ENCODE measurements at regions not wholly inside any gene's neighbourhood (a gene's known extent, or its start where the extent isn't known, plus 50 kb on each side); places are given as distances from the start of the nearest gene placed in this dataset.

GRCh38 chr2:71905205-71905604, 242.5 kb downstream of the CYP26B1 start:
- H3K4me3 ChIP-seq (ENCODE audit: low read length): no peak overlapping the region
- no peak for DNase-seq (ENCODE audit: low read depth, low spot score)

DNA sequence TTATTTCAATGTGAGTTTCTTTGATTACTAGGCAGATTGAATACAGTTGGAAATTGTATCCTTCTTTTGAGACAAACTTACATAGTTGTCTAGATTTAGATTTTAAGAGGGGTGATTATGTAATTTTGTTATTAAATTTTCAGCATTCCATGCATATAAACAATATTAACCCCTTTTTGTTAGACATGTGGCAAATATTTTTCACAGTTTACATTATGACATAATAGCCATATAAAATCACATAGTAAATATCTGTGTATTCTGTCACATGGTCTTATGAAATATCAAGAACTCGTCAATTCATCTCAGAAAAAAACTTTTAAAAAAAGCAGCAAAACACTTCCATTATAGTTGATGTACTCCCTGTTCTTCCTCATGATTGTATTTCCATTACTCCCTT, 243.8 kb downstream of the CYP26B1 start:
- no peak overlapping the region for H3K4me3 ChIP-seq (ENCODE audit: low read length)
- no peak for DNase-seq (ENCODE audit: low read depth, low spot score)

- no peak overlapping the region for H3K4me3 ChIP-seq (ENCODE audit: low read length)
- DNase-seq (ENCODE audit: low read depth, low spot score): no peak
Measured at GRCh38 chr2:71901466-71901865, 246.2 kb downstream of the CYP26B1 start.

DNA sequence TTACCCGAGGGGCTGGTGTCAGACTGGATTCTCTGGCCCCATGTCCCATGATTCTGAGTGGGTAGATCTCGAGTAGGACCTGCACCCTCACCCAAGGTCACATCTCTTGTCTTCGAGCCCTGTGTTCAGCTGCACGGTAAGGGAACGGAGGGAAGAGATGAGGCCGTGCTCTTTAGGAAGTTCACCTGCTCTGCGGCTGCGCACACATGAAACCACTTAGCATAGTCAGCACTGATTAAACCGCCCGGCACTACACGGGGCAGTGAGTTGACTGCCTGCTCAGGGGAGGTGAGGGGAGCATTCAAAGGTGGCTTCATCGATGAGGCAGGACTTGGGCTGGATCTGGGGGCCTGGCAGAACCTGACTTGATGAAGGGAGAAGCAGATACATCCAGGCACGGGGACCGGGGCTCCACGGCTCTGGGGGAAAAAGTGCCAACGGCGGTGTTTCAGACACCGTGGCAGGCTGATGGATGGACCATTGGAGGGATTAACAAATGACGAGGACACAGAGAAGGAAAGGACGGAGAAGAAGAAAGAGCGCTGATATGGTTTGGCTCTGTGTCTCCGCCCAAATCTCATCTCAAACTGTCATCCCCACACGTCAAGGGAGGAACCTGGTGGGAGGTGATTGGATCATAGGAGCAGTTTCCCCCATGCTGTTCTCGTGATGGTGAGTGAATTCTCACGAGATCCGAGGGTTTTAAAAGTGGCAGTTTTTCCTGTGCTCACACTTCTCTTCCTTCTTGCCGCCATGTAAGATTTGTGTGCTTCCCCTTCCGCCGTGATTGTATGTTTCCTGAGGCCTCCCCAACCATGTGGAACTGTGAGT, 248.6 kb downstream of the CYP26B1 start:
- no peak overlapping the region for H3K4me3 ChIP-seq (ENCODE audit: low read length)
- DNase-seq (ENCODE audit: low read depth, low spot score): no peak

GRCh38 chr2:71898375-71898774, 249.3 kb downstream of the CYP26B1 start:
- DNase-seq (ENCODE audit: low read depth, low spot score): no peak
- no peak overlapping the region for H3K4me3 ChIP-seq (ENCODE audit: low read length)

- H3K4me3 ChIP-seq (ENCODE audit: low read length): no peak overlapping the region
- no peak for DNase-seq (ENCODE audit: low read depth, low spot score)
Measured at GRCh38 chr2:71897836-71898235, 249.8 kb downstream of the CYP26B1 start.

- no peak overlapping the region for H3K4me3 ChIP-seq (ENCODE audit: low read length)
- DNase-seq (ENCODE audit: low read depth, low spot score): no peak
Measured at GRCh38 chr2:71897137-71897480, 250.6 kb downstream of the CYP26B1 start.

- DNase-seq (ENCODE audit: low read depth, low spot score): no peak
- H3K4me3 ChIP-seq (ENCODE audit: low read length): no peak overlapping the region
Measured at GRCh38 chr2:71896385-71897136, 251.1 kb downstream of the CYP26B1 start.

GRCh38 chr2:71895320-71896161, 252.1 kb downstream of the CYP26B1 start:
- DNase-seq (ENCODE audit: low read depth, low spot score): no peak
- H3K4me3 ChIP-seq (ENCODE audit: low read length): no peak overlapping the region

- no peak overlapping the region for H3K4me3 ChIP-seq (ENCODE audit: low read length)
- no peak for DNase-seq (ENCODE audit: low read depth, low spot score)
Measured at GRCh38 chr2:71894261-71894660, 253.4 kb downstream of the CYP26B1 start.

DNA sequence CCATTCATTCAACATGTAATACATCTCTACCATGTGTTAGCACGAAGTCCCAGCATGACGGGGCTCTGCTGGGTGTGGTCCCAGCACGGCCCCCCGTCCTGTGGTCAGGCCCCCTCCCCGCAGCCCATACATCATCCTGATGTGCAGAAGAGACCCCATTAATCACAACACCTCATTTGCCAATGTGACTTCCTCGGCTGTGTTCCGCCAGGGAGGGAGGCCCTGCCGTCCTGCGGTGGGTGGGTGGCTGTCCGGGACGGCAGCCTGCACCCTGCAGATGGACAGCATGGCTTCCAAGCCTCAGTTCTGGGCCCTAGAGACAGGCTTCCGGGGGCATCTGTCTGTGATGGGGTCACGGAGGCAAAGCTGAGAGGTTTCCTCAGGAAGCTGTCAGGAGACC, 254.0 kb downstream of the CYP26B1 start:
- no peak for DNase-seq (ENCODE audit: low read depth, low spot score)

DNA sequence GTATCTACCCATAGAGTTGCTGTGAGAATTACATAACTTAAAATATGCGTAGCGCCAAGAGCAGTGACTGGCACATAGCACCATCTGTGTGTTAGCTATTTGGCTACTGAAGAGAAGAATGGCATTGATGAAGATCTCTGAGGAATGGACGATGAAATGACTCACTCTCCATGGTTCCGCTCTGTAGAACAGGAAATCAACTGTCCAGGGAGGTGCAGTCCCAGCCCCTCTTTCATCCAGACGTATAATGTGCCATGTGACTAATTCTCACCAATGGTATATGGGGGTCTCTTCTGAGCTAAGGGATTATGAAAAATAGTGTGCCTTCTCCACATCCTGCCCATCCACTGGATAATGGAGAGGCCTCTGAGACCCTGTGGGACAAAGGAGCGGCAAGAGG, 254.8 kb downstream of the CYP26B1 start:
- H3K4me3 ChIP-seq (ENCODE audit: low read length): no peak overlapping the region
- DNase-seq (ENCODE audit: low read depth, low spot score): no peak

More for the DNA sequence above, 254.0 kb downstream of the CYP26B1 start:
- H3K4me3 ChIP-seq (ENCODE audit: low read length): no peak overlapping the region

DNA sequence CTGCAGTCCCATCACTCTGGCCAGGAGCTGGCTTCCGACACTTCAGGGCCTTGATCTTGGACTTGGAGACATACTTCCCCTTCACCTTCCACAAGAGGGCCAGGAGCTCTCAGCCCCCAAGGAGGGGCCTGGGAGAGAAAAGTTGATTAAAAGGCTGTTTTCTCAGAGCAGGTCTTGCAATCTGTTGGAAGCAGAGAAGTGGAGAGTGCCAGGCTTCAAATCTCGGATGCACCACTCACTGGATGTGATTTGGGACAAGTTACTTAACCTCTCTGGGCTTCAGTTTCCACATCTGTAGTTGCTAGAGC, 255.3 kb downstream of the CYP26B1 start:
- DNase-seq (ENCODE audit: low read depth, low spot score): no peak
- no peak overlapping the region for H3K4me3 ChIP-seq (ENCODE audit: low read length)

- DNase-seq (ENCODE audit: low read depth, low spot score): no peak
- no peak overlapping the region for H3K4me3 ChIP-seq (ENCODE audit: low read length)
Measured at GRCh38 chr2:71891719-71892422, 255.8 kb downstream of the CYP26B1 start.

DNA sequence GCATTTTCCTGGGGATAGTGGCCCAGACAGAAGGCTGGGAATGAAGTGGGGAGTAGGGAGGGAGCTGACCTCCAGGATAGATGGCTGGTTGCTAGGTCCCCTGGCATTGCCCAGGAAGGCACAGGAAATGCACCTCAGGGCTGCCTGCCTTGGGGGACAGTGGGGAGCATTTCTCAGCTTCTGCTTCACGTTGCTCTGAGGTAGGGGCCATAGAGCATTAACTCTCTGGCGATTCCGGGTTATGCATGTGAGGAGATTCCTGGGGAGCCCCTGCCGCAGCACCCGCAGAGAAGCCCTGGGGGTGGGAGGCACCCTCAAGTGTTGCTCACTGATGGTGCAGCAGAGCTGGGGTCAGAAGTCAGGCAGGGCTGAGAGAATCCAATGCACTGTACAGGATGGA, 256.5 kb downstream of the CYP26B1 start:
- DNase-seq (ENCODE audit: low read depth, low spot score): no peak
- H3K4me3 ChIP-seq (ENCODE audit: low read length): no peak overlapping the region

DNA sequence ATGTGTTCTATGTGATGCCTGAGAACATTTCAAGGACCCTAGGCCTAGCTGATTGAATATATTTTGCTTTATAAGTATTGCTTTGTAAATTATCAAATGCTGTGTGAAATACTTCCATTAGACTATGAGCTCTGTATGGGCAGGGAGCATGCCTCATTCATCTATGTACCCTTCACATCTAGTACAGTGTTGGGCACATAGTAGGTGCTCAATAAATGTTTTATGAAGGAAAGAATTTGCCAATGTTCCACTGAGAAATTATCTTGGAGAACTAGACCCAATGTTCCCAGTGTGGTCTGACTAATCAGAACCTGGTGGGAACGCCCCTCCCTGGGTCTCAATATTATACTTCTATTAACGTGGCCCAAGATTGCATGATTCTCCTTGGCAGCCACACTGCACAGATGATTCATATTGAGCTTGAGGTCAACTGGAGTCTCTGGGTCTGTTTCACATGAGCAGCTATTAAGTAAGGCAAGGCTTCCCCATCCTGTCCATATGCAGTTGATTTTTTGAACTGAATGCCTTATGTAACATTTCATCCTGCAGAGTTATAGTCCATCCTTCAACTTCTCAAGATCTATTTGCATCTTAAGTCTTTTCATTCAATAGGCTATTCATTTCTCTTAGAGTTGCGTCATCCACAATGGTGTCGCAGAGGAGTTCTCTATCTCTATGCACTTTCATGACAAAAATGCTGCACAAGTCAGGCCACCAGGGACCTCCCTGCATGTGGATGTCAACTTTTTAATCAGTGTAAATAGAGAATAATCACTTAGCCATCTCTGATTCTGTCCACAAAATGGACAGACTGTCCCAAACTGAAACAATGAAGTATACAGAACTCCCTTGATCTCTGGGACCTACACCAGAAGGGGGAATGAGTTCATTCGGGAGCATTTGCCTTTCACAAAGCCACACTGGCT, 257.6 kb downstream of the CYP26B1 start:
- no peak overlapping the region for H3K4me3 ChIP-seq (ENCODE audit: low read length)
- DNase-seq (ENCODE audit: low read depth, low spot score): no peak

- DNase-seq (ENCODE audit: low read depth, low spot score): no peak
- no peak overlapping the region for H3K4me3 ChIP-seq (ENCODE audit: low read length)
Measured at GRCh38 chr2:71888751-71889445, 258.8 kb downstream of the CYP26B1 start.

GRCh38 chr2:71887196-71887595, 260.5 kb downstream of the CYP26B1 start:
- no peak for DNase-seq (ENCODE audit: low read depth, low spot score)
- H3K4me3 ChIP-seq (ENCODE audit: low read length): no peak overlapping the region

Data from Jurkat, Clone E6-1 (cell line).